ENCODE measurements at regions not wholly inside any gene's neighbourhood (a gene's known extent, or its start where the extent isn't known, plus 50 kb on each side); places are given as distances from the start of the nearest gene placed in this dataset.

DNA sequence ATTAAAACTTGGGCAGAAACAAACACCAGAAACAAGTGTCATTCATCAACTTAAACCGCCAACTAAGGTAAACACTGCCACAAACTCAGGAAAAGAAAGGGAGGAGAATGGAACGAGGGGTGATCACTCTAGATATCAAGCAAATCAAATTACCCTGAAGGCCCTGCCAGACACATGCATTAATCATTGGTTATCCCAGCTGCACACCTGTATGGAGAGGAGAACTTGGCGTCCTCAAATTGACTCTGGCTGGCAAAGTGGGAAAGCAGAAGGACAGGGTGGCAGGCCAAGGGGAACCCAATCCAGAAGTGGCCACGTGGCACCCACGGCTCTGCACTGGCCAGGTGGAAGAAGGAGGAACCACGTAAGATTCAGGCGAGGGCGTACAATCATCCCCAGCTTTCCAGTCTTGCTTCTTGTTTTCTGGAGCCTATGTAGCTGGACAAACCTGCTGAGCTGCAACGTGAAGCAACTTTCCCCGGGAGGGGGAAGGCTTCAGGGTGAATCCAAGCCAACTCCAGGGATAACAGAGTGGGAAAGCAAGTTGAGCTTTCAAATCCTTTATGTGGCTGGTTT is 156.2 kb upstream of the JARID2 start:
- TF ChIP-seq, protein P1, sequence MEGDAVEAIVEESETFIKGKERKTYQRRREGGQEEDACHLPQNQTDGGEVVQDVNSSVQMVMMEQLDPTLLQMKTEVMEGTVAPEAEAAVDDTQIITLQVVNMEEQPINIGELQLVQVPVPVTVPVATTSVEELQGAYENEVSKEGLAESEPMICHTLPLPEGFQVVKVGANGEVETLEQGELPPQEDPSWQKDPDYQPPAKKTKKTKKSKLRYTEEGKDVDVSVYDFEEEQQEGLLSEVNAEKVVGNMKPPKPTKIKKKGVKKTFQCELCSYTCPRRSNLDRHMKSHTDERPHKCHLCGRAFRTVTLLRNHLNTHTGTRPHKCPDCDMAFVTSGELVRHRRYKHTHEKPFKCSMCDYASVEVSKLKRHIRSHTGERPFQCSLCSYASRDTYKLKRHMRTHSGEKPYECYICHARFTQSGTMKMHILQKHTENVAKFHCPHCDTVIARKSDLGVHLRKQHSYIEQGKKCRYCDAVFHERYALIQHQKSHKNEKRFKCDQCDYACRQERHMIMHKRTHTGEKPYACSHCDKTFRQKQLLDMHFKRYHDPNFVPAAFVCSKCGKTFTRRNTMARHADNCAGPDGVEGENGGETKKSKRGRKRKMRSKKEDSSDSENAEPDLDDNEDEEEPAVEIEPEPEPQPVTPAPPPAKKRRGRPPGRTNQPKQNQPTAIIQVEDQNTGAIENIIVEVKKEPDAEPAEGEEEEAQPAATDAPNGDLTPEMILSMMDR (IDR thresholded peaks at IDR 0.05; ENCODE audit: low read depth, low read length, poor library complexity, severe bottlenecking) = no peak
- no peak for TF ChIP-seq EZH2phosphoT487 (IDR thresholded peaks at IDR 0.05; ENCODE audit: borderline replicate concordance, low read length)
